HEK293 (cell line): ENCODE measurements at regions not wholly inside any gene's neighbourhood (a gene's known extent, or its start where the extent isn't known, plus 50 kb on each side); places are given as distances from the start of the nearest gene placed in this dataset.

ENCODE experiments used
- CTCF ChIA-PET: fragments of 350-600 bp; formaldehyde crosslinking; extraction: SDS; loops from one replicate; lab custom pipeline; 2021; ENCODE audit warnings: antibody characterized with exemption; lab: Yijun Ruan, JAX
- POLR2A ChIA-PET: fragments of 300-600 bp; formaldehyde crosslinking; extraction: SDS; loops from one replicate; lab custom pipeline; 2020; ENCODE audit warnings: antibody characterized with exemption, inconsistent platforms; lab: Yijun Ruan, JAX
- H3K27ac ChIP-seq: fragments of 200-500 bp; sonication (Bioruptor generic); 2 replicates; pipeline ENCODE4 v1.5.1; 2014; ENCODE audit warnings: low read depth, low read length, control low read depth, inconsistent platforms; ENCODE audit errors: extremely low read depth
- H3K36me3 ChIP-seq, 2 experiments: fragments of 200-500 bp in 1 of 2; sonication (Bioruptor generic) in 1 of 2; 1 replicate in 1 of 2; 2 replicates in 1 of 2; pipeline ENCODE4 v1.5.1; 2014 to 2017; ENCODE audit warnings: inconsistent platforms in 2 of 2, low read length in 2 of 2; ENCODE audit not compliant: control insufficient read depth in 2 of 2, insufficient read depth in 1 of 2
- H3K4me1 ChIP-seq: fragments of 200-500 bp; sonication (Bioruptor generic); 2 replicates; pipeline ENCODE4 v1.5.1; 2014; ENCODE audit warnings: mild to moderate bottlenecking, low read length, inconsistent platforms; ENCODE audit not compliant: control insufficient read depth, insufficient read depth
- H3K4me3 ChIP-seq: 2 replicates; pipeline ENCODE4 v1.5.1; 2011; ENCODE audit warnings: low read depth, mild to moderate bottlenecking, control low read depth, low read length, moderate library complexity
- H3K9me3 ChIP-seq: fragments of 200-500 bp; sonication (Bioruptor generic); 2 replicates; pipeline ENCODE4 v1.5.1; 2014; ENCODE audit warnings: low read depth, low read length, inconsistent platforms; ENCODE audit not compliant: control insufficient read depth, insufficient read depth
- CTCF ChIP-seq: fragments of 450-650 bp; formaldehyde crosslinking; IDR thresholded peaks from 2 replicates; pipeline ENCODE4 v1.5.1; 2016; ENCODE audit warnings: missing biosample characterization, missing genetic modification characterization
- HOXD13 ChIP-seq: sonication (generic); formaldehyde crosslinking; IDR thresholded peaks from 2 replicates; pipeline ENCODE4 v1.8.0; 2022; ENCODE audit warnings: missing genetic modification reagents, borderline replicate concordance
- KLF10 ChIP-seq: fragments of 450-650 bp; IDR thresholded peaks from 2 replicates; pipeline ENCODE4 v1.5.1; 2018; ENCODE audit warnings: missing biosample characterization, mild to moderate bottlenecking, missing genetic modification characterization
- PATZ1 ChIP-seq: fragments of 450-650 bp; formaldehyde crosslinking; IDR thresholded peaks from 2 replicates; pipeline ENCODE4 v1.5.1; 2016; ENCODE audit warnings: missing biosample characterization, missing genetic modification characterization
- PRDM1 ChIP-seq: fragments of 450-650 bp; formaldehyde crosslinking; IDR thresholded peaks from 2 replicates; pipeline ENCODE4; 2016; ENCODE audit warnings: missing biosample characterization, missing genetic modification characterization
- REST ChIP-seq: fragments of 450-650 bp; formaldehyde crosslinking; IDR thresholded peaks from 2 replicates; pipeline ENCODE4 v1.5.1; 2016; ENCODE audit warnings: missing biosample characterization, missing genetic modification characterization
- SCRT1 ChIP-seq: fragments of 450-650 bp; formaldehyde crosslinking; IDR thresholded peaks from 2 replicates; pipeline ENCODE4 v1.5.1; 2016; ENCODE audit warnings: missing biosample characterization, missing genetic modification characterization, borderline replicate concordance
- TRIM28 ChIP-seq: IDR thresholded peaks from 2 replicates; pipeline ENCODE4 v1.6.1; 2011; ENCODE audit warnings: low read length, control low read depth, borderline replicate concordance
- ZBTB49 ChIP-seq: fragments of 450-650 bp; formaldehyde crosslinking; IDR thresholded peaks from 2 replicates; pipeline ENCODE4 v1.5.1; 2016; ENCODE audit warnings: missing biosample characterization, missing genetic modification characterization, low read depth
- ZBTB6 ChIP-seq: fragments of 450-650 bp; formaldehyde crosslinking; IDR thresholded peaks from 2 replicates; pipeline ENCODE4 v1.5.1; 2017; ENCODE audit warnings: missing biosample characterization, missing genetic modification characterization
- ZNF114 ChIP-seq: fragments of 450-650 bp; formaldehyde crosslinking; IDR thresholded peaks from 2 replicates; pipeline ENCODE4 v1.5.0; 2017; ENCODE audit warnings: missing biosample characterization, missing genetic modification characterization
- ZNF157 ChIP-seq: fragments of 450-650 bp; formaldehyde crosslinking; IDR thresholded peaks from 2 replicates; pipeline ENCODE4 v1.5.1; 2016; ENCODE audit warnings: missing biosample characterization, missing genetic modification characterization
- ZNF211 ChIP-seq: fragments of 450-650 bp; formaldehyde crosslinking; IDR thresholded peaks from 2 replicates; pipeline ENCODE4 v1.5.1; 2016; ENCODE audit warnings: low read depth, missing biosample characterization, missing genetic modification characterization
- ZNF266 ChIP-seq: fragments of 450-650 bp; formaldehyde crosslinking; IDR thresholded peaks from 2 replicates; pipeline ENCODE4 v1.5.1; 2016; ENCODE audit warnings: missing biosample characterization, missing genetic modification characterization, low read depth
- ZNF335 ChIP-seq: fragments of 450-650 bp; formaldehyde crosslinking; conservative IDR thresholded peaks from 2 replicates; pipeline ENCODE4 v1.5.1; 2016; ENCODE audit warnings: missing biosample characterization, missing genetic modification characterization
- ZNF341 ChIP-seq: fragments of 450-650 bp; formaldehyde crosslinking; IDR thresholded peaks from 2 replicates; pipeline ENCODE4; 2016; ENCODE audit warnings: low read depth, missing biosample characterization, missing genetic modification characterization
- ZNF473 ChIP-seq: fragments of 450-650 bp; formaldehyde crosslinking; IDR thresholded peaks from 2 replicates; pipeline ENCODE4 v1.5.1; 2017; ENCODE audit warnings: missing biosample characterization, missing genetic modification characterization
- ZNF510 ChIP-seq: fragments of 450-650 bp; formaldehyde crosslinking; IDR thresholded peaks from 2 replicates; pipeline ENCODE4 v1.5.1; 2018; ENCODE audit warnings: mild to moderate bottlenecking, missing genetic modification characterization, missing biosample characterization; ENCODE audit not compliant: insufficient replicate concordance
- ZNF558 ChIP-seq: fragments of 450-650 bp; formaldehyde crosslinking; IDR thresholded peaks from 2 replicates; pipeline ENCODE4 v1.5.1; 2016; ENCODE audit warnings: missing biosample characterization, missing genetic modification characterization
- ZNF621 ChIP-seq: fragments of 450-650 bp; formaldehyde crosslinking; IDR thresholded peaks from 2 replicates; pipeline ENCODE4 v1.5.1; 2017; ENCODE audit warnings: missing biosample characterization, missing genetic modification characterization
- ZNF629 ChIP-seq: fragments of 450-650 bp; formaldehyde crosslinking; IDR thresholded peaks from 2 replicates; pipeline ENCODE4 v1.5.1; 2017; ENCODE audit warnings: missing biosample characterization, missing genetic modification characterization
- ZNF658 ChIP-seq: fragments of 450-650 bp; formaldehyde crosslinking; IDR thresholded peaks from 2 replicates; pipeline ENCODE4; 2016; ENCODE audit warnings: missing biosample characterization, missing genetic modification characterization
- ZNF660 ChIP-seq: fragments of 450-650 bp; IDR thresholded peaks from 2 replicates; pipeline ENCODE4 v1.5.1; 2018; ENCODE audit warnings: missing biosample characterization, mild to moderate bottlenecking, missing genetic modification characterization
- ZXDB ChIP-seq: fragments of 450-650 bp; formaldehyde crosslinking; IDR thresholded peaks from 2 replicates; pipeline ENCODE4 v1.5.1; 2016; ENCODE audit warnings: missing biosample characterization, missing genetic modification characterization

GRCh38 chr15:62377736-62378480 is 212.8 kb upstream of the C2CD4B start:
- no peaks in the 10 kb centered on the region for H3K4me1 ChIP-seq
- no peaks in the 10 kb centered on the region for H3K36me3 ChIP-seq
- no peak overlapping the region for H3K4me3 ChIP-seq
- no peak overlapping the region for H3K27ac ChIP-seq
- ChIA-PET CTCF (no interaction called here), POLR2A (no interaction called here)
- H3K9me3 ChIP-seq = no peaks in the 10 kb centered on the region
- TF ChIP-seq CTCF (tag by site-specific recombination) (no peak), ZNF473 (tag by site-specific recombination) (no peak), ZNF157 (tag by site-specific recombination) (no peak), ZNF341 (no peak), ZBTB49 (tag by site-specific recombination) (no peak), ZXDB (no peak), ZNF266 (no peak)

GRCh38 chr15:62378772-62379498 is 213.8 kb upstream of the C2CD4B start:
- H3K27ac ChIP-seq = no peak overlapping the region
- H3K9me3 ChIP-seq = no peaks in the 10 kb centered on the region
- CTCF ChIA-PET = no interaction called here
- H3K4me1 ChIP-seq = no peaks in the 10 kb centered on the region
- no peaks in the 10 kb centered on the region for H3K36me3 ChIP-seq
- H3K4me3 ChIP-seq = no peak overlapping the region
- POLR2A ChIA-PET = no interaction called here
- no peak for TF ChIP-seq ZBTB6 (tag by site-specific recombination)
- TF ChIP-seq PRDM1 (tag by site-specific recombination) = no peak
- TF ChIP-seq ZNF621 (tag by site-specific recombination) = no peak
- TF ChIP-seq ZNF510 = no peak
- no peak for TF ChIP-seq ZNF660 (tag by site-specific recombination)
- TF ChIP-seq ZNF114 (tag by site-specific recombination) = no peak
- TF ChIP-seq ZNF629 (tag by site-specific recombination) = no peak
- TF ChIP-seq ZNF335 (tag by site-specific recombination) = no peak
- no peak for TF ChIP-seq ZNF211
- TF ChIP-seq PATZ1 = no peak
- TF ChIP-seq TRIM28 = no peak
- no peak for TF ChIP-seq SCRT1 (tag by site-specific recombination)
- no peak for TF ChIP-seq HOXD13
- no peak for TF ChIP-seq REST (tag by site-specific recombination)
- no peak for TF ChIP-seq ZNF558
- TF ChIP-seq ZNF658 (tag by site-specific recombination) = no peak
- no peak for TF ChIP-seq KLF10
